ENCODE measurements at regions not wholly inside any gene's neighbourhood (a gene's known extent, or its start where the extent isn't known, plus 50 kb on each side); places are given as distances from the start of the nearest gene placed in this dataset.

GRCh38 chr4:100695871-100696270, 178.0 kb upstream of the EMCN start:
- ChIA-PET POLR2A (no interaction called here), CTCF (no interaction called here)
- H3K27me3 ChIP-seq (ENCODE audit: control insufficient read depth, insufficient read depth, low read length), result no peaks in the 10 kb centered on the region
- TF ChIP-seq CTCF (IDR thresholded peaks at IDR 0.05; ENCODE audit: insufficient read depth, low read depth, low read length), result no peak
- no peak overlapping the region for H3K4me3 ChIP-seq (ENCODE audit: low read depth, low read length)
- no peaks in the 10 kb centered on the region for H3K36me3 ChIP-seq (ENCODE audit: control insufficient read depth, insufficient read depth, low read length)
- no peak for DNase-seq (ENCODE audit: low read depth)

GRCh38 chr4:100695039-100695654, 177.3 kb upstream of the EMCN start:
- CTCF ChIA-PET, result no interaction called here
- Histone ChIP-seq H3K4me3 (ENCODE audit: low read depth, low read length) (no peak overlapping the region), H3K27me3 (ENCODE audit: control insufficient read depth, insufficient read depth, low read length) (no peaks in the 10 kb centered on the region), H3K36me3 (ENCODE audit: control insufficient read depth, insufficient read depth, low read length) (no peaks in the 10 kb centered on the region)
- no peak for TF ChIP-seq CTCF (IDR thresholded peaks at IDR 0.05; ENCODE audit: insufficient read depth, low read depth, low read length)
- POLR2A ChIA-PET, result no interaction called here
- no peak for DNase-seq (ENCODE audit: low read depth)

GRCh38 chr4:100694467-100694866, 176.6 kb upstream of the EMCN start:
- POLR2A ChIA-PET, result no interaction called here
- CTCF ChIA-PET, result no interaction called here

GRCh38 chr4:100690812-100691211, 173.0 kb upstream of the EMCN start:
- Histone ChIP-seq H3K4me3 (ENCODE audit: low read depth, low read length) (no peak overlapping the region), H3K36me3 (ENCODE audit: control insufficient read depth, insufficient read depth, low read length) (no peaks in the 10 kb centered on the region), H3K27me3 (ENCODE audit: control insufficient read depth, insufficient read depth, low read length) (no peaks in the 10 kb centered on the region)
- no peak for DNase-seq (ENCODE audit: low read depth)
- ChIA-PET POLR2A (no interaction called here), CTCF (no interaction called here)
- TF ChIP-seq CTCF (IDR thresholded peaks at IDR 0.05; ENCODE audit: insufficient read depth, low read depth, low read length), result no peak

More at GRCh38 chr4:100694467-100694866, 176.6 kb upstream of the EMCN start:
- no peaks in the 10 kb centered on the region for H3K36me3 ChIP-seq (ENCODE audit: control insufficient read depth, insufficient read depth, low read length)
- no peak for TF ChIP-seq CTCF (IDR thresholded peaks at IDR 0.05; ENCODE audit: insufficient read depth, low read depth, low read length)
- no peak for DNase-seq (ENCODE audit: low read depth)
- no peak overlapping the region for H3K4me3 ChIP-seq (ENCODE audit: low read depth, low read length)
- no peaks in the 10 kb centered on the region for H3K27me3 ChIP-seq (ENCODE audit: control insufficient read depth, insufficient read depth, low read length)

GRCh38 chr4:100688368-100688767, 170.5 kb upstream of the EMCN start:
- CTCF ChIA-PET, result no interaction called here
- Histone ChIP-seq H3K36me3 (ENCODE audit: control insufficient read depth, insufficient read depth, low read length) (no peaks in the 10 kb centered on the region), H3K27me3 (ENCODE audit: control insufficient read depth, insufficient read depth, low read length) (no peaks in the 10 kb centered on the region), H3K4me3 (ENCODE audit: low read depth, low read length) (no peak overlapping the region)
- no peak for TF ChIP-seq CTCF (IDR thresholded peaks at IDR 0.05; ENCODE audit: insufficient read depth, low read depth, low read length)
- POLR2A ChIA-PET, result no interaction called here
- no peak for DNase-seq (ENCODE audit: low read depth)
